IPS-18c (cell line): ENCODE measurements at regions not wholly inside any gene's neighbourhood (a gene's known extent, or its start where the extent isn't known, plus 50 kb on each side); places are given as distances from the start of the nearest gene placed in this dataset.

Source experiments
- H3K4me3 ChIP-seq: 2 replicates; pipeline ENCODE4 v1.7.0; 2013; ENCODE audit warnings: low read depth, mild to moderate bottlenecking, low read length, moderate library complexity; ENCODE audit not compliant: insufficient read depth
- H3K9me3 ChIP-seq: one replicate; pipeline ENCODE4 v1.6.1; 2013; ENCODE audit warnings: mild to moderate bottlenecking, low read length, moderate library complexity; ENCODE audit not compliant: control insufficient read depth, insufficient read depth

DNA sequence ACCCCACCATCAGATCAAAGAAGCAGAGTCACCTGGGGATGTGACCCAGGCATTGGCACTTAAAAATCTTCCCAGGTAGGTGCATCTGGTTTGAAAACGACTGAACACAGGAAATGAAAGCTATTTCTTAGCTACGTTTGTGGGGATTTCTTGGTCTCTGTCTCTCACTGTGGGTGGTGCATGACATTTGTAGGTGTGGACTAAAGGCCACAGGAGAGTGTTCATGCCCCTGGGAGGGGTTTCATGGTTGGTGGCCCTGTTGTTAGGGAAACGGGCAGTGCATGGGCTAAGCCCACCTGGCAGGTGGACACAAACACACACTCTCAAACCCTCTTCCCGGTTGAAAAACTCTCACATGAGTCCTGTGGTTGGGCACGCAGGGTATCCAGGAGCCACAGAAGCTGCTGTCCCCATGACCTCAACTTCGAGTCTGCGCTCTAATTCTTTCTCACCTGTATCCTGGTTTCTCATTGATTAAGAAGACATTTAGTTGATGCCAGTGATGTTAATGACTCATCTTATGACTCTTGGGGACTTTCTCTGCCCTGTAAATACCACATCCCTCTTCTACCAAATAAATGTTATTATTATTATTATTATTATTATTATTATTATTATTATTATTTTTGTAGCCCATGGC is 119.4 kb downstream of the MRPS6 start:
- H3K9me3 ChIP-seq, result peaks cover 4% of the 10 kb centered on the region
- no peak overlapping the region for H3K4me3 ChIP-seq

DNA sequence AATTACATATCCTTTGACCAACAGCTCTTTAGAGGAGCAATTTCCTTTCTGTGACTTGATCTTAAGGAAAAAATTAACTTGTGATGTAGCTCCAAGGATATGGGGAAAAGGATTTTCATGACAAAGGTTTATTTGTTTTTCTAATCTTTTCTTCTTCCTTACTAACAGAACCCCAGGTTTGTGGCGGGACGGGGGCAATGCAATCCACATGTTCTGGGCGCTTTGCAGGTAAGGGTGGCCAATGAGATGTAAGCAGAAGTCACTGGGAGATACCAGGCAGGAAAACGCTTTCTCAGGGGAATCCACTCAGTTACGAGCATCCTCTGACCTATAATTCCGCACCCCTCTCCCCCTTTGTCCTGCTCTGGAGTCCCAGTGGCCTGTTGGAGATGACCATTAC is 122.0 kb downstream of the MRPS6 start:
- H3K4me3 ChIP-seq, result no peak overlapping the region

DNA sequence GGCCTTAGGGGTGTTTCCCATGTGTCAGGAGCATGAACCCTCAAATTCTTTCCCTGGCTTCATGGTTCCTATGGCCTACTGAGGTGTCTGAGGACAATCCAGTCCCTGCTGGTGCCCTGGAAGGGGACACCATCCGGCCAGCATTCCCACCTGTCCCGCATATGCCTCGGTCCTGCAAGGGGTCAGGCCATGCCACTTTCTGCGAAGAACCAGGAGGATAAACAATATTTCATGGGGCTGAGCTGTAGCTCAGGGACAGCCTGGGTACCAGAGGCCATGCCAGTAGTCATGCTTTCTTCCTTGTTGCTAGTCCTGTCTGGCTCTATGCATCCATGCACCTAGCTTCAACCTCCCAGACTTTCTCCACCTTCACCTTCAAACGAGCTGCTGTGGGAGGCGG is 123.6 kb downstream of the MRPS6 start:
- Histone ChIP-seq H3K9me3 (peaks cover 4% of the 10 kb centered on the region), H3K4me3 (no peak overlapping the region)

More for the DNA sequence above, 122.0 kb downstream of the MRPS6 start:
- H3K9me3 ChIP-seq, result peaks cover 4% of the 10 kb centered on the region

DNA sequence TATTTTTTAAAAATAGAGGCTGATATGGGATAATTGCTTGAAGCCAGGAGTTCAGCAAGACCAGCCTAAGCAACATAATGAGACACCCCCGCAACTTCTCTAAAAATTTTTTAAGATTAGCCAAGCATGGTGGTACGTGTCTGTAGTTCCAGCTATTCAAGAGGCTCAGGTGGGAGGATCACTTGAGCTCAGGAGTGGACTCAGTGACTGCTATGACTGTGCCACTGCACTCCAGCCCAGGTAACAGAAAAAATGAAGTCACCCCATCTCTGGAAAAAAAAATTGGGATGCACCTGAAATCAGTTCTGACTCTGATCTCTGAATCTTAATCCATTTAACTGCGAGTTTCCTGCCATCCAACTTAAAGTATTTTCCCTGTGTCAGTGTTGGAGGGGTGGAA is 124.2 kb downstream of the MRPS6 start:
- Histone ChIP-seq H3K9me3 (peaks cover 4% of the 10 kb centered on the region), H3K4me3 (no peak overlapping the region)

DNA sequence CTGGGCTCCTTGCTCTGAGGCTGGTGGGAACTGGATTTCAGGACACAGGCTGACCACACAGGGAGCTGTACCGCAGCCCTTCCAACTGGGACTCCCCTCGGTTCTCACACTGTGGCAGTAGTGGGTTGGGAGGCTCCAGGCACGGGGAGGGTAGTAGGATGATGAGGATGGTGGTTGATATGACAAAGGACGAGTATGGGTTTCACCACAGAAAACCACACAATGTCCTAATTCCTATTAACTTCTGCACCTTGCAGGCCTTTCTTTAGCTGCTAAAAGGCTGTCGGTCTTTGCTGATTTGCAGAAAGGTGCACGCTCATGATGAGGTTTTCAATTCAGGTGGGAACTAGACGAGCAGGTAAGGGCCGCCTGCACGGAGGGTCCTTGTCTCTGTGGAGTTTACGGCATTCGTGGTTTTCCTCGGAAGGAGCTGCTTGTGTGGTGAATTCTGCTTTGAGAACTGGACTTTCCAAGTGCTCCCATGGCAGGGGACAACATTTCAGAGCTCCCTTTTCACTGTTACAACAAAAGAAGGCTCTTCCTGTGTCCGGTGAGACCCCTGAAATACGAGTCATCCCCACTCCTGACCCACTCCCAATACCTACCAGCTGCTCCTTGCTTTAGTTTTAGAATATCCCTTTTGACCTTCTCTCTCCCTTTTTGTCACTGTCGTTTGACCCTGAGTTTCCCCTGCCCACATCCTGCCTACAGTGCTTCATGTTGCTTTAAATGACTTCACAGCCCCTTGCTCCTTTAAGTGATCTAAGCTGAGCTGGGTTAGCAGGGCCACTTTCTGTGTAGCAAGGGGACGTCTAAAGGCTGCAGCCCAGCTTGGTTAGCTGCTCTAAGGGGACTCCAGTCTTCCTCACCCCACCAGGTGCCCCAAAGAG is 125.1 kb downstream of the MRPS6 start:
- H3K9me3 ChIP-seq, result peaks cover 2% of the 10 kb centered on the region
- H3K4me3 ChIP-seq, result no peak overlapping the region

DNA sequence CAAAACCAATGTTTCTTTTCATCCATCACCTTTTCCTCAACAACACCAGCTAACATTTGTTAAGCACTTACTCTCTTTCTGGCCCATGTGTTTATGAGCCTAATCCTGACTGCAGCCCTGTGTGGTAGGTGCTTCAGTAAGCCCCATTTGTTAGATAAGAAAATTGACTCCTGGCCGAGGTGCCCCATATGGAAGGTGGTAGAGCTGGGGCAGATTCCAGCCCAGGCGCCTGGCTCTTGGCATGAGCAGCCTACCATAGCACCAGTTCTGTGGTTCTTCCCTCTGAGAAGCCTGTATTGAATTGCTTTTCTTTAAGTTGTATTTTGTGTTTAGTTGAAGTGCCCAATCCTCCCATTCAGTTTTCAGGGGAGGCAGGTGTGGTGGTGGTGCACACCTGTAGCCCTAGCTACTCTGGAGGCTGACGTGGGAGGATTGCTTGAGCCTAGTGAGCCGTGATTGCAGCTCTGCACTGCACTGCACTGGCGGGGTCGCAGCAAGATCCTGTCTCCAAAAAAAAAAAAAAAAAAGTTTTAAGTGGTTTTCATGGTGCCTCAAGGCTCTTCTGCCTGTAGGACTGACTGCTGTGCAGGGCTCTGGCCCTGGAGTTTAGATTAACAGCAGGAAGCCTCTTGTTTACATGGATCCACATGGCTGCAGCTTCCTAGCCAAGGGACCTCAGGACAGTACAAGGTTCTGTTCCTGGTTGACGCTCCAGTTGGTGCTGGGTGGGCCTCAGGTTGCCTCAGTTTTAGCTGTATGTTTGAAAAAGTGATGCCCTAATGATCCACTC is 125.9 kb downstream of the MRPS6 start:
- Histone ChIP-seq H3K4me3 (no peak overlapping the region), H3K9me3 (no peaks in the 10 kb centered on the region)

DNA sequence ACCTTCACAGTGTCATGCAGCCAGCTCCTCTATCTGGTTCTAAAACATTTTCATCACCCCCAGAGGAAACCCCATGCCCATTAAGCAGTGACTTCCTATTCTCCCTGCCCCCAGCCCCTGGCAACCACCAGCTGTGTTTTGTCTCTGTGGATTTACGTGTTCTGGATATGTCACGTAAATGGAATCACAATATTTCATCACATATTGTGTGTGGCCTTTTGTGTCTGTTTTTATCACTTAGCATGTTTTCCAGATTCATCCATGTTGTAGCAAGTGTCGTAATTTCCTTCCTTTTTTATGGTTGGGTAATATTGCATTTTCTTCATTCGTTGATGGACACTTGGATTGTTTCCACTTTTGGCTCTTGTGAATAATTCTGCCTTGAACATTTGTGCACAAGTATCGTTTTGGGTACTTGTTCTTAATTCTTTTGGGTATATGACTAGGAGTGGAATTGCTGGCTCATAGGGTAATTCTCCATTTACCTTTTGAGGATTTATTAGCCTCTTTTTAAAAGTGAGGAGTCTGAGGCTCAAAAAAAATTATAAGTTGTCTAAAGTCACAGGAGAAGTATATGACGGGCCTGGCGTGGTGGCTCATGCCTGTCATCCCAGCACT is 127.0 kb downstream of the MRPS6 start:
- no peak overlapping the region for H3K4me3 ChIP-seq

DNA sequence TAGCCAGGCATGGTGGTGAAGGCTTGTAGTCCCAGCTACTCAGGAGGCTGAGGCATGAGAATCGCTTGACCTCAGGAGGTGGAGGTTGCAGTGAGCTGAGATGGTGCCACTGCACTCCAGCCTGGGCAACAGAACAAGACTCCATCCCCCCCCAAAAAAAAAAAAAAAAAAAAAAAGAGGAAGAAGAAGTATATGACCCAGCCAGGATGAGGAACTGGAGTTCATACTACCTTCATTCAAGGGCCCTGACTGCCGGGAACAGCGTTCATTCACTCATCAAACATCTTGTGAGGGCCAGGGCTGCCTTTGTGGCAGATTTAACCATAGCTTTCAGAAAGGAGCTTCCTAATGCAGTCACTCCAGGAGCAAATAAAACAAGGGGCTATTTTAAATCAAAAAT is 127.6 kb downstream of the MRPS6 start:
- H3K4me3 ChIP-seq, result no peak overlapping the region

More for the DNA sequence above, 127.0 kb downstream of the MRPS6 start:
- H3K9me3 ChIP-seq, result no peaks in the 10 kb centered on the region

DNA sequence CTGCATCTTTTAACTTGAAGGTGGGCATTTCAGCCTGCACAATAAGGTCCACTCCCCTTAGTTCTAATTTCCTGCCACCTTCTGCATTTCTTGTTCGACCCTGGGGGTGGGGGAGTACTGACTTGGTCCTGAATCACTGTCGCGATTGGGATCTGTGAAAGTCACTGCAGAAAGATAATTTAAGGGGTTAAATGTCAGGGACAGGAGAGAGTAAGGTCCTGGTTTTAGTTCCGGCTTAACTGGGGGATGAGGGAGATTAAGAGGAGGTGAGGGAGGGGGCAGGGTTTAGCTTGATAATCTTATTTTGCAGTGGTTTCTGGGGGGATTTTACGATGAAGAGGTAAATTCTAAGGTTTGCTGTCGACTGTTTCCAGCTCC is 128.1 kb downstream of the MRPS6 start:
- H3K4me3 ChIP-seq, result peak overlapping the region; percentile 60

More for the DNA sequence above, 127.6 kb downstream of the MRPS6 start:
- no peaks in the 10 kb centered on the region for H3K9me3 ChIP-seq

DNA sequence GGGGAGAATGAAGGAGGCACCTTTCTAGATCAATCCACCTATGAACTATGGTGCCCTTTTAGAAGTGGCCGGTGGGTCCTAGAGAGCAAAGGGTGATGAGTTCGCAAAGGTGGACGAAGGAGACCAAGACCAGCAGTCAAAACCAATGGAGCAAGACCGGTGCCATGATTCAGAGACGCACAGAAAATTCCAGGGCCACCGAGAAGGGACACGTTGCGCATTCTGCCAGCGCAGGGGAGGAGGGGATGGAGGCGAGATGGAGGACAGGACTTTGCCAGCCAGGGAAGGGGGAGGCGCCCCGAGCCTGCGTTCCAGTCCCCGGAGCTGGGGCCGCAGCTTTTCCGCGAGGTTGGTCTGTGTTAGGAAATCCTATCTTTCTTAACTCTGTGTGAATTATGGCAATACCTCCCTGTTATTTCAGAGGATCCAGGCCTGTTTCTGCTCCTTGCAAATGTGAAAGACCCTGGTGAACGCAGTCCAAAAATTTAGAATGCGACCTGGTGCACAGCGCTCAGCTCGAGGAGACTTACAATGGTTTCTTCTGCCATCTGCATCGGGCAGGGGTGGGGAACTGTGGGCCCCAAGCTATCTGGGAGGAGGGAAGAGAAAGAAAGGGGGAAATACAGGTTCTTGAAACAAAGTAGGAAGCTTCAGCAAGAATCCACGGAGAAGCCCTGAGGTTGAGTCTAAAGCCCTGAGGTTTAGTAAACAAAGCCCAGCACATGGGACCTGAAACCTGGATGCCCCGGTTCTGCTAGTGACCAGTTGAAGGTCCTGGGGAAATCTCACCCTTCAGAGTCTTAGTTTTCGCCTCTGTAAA is 129.4 kb downstream of the MRPS6 start:
- Histone ChIP-seq H3K9me3 (no peaks in the 10 kb centered on the region), H3K4me3 (peak overlapping the region; percentile 60)

More for the DNA sequence above, 128.1 kb downstream of the MRPS6 start:
- no peaks in the 10 kb centered on the region for H3K9me3 ChIP-seq

DNA sequence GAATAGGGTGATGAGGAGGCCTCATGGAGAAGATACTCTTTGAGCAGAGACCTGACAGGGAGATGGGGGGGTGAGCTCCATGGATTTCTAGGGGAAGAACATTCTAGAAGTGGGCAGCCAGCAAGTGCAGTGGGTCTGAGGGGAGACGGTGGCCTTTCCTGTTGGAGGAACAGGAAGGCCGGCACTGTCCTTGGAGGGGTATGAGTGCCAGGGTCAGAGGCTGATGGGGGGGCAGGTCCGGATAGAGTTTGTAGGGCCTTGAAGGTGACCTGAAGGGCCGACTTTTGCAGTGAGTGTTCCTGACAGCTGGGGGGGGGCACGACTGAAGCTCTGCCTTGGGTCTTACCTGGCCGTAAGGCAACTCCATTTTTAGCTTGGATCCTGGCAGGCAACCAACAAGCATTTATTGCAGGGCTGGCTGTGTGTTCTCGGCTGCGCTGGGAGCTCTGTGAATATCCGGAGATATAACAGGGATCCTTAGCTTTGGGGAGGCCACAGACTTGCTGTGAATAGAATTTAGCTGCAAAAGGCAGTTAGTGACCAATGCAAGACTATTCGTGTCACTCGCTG is 130.6 kb downstream of the MRPS6 start:
- Histone ChIP-seq H3K4me3 (no peak overlapping the region), H3K9me3 (no peaks in the 10 kb centered on the region)

DNA sequence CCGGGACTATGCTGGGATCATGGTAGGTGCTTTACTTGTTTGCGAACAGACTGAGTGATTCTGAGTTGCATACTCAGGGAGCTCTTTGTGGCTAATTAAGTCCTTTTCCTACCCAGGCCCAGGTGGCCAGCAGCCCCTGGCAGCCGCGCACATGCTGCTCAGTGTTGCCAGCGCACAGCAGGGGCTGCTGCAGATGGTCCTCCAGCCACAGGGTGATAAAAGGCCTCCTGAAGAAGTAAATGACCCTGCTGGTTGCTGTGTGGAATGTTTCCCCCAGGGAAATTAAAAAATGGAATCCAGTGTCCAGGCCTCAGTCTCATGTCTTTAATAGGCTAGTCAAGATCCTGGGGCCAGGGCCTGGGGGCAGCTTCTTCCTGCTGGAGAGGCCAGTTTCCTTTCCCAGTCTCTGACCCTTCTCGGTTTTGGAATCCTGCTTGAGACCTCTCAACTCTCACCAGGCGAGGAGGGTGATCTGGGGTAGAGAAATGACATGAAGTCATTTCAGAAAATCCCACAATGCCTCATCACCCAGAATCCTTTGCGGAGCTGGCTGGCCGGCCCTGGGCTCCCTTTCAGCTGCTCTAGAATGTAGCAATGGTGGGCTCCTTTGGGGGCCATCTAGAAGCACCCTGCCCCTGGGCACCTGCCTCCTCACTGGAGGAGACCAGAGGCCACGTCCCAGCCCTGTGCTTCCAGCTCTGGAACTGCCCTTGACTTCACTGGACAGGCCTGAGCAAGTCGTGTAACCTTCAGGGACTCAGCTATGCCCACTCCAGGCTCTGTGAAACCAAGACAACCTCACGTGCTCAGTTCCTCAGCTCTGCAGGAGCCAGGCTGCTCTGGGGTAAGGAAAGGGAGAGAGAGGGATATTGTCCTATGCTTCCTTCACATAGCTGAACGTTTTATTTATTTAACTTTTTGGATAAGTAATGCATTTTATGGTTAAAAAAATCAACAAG is 131.4 kb downstream of the MRPS6 start:
- Histone ChIP-seq H3K9me3 (no peaks in the 10 kb centered on the region), H3K4me3 (no peak overlapping the region)

DNA sequence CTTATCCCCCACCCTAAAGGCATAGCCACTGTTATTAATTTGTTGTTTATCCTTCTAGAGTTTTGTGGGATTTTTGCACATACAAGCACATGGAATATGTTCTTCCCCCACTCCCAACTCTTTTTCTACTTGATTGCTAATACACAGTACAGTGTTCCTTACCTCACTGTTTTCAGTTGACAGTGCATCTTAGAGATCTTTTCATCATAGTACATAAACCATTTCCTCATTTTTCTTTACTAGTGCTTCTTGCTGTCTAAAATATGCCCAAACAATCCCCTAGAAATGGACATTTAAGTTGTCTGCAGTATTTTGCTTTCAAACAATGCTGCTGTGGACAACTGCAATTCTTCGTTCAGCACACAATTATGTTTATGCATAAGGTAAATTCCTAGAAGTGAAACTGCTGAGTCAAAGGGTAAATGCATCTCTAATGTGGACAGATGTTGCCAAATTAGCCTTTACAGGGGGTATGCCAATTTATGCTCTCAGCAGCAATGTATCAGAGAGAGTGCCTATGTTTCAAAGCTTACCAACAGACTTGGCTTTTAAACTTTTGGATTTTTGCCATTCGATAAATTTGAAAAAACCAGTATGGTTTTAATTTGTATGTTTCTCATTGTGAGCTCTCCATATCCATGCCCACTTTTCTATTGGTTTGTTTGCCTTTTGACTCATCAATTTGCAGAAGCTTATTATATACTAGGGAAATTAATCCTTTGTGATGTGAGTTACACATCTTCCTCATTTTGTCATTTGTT is 132.6 kb downstream of the MRPS6 start:
- Histone ChIP-seq H3K4me3 (no peak overlapping the region), H3K9me3 (no peaks in the 10 kb centered on the region)

DNA sequence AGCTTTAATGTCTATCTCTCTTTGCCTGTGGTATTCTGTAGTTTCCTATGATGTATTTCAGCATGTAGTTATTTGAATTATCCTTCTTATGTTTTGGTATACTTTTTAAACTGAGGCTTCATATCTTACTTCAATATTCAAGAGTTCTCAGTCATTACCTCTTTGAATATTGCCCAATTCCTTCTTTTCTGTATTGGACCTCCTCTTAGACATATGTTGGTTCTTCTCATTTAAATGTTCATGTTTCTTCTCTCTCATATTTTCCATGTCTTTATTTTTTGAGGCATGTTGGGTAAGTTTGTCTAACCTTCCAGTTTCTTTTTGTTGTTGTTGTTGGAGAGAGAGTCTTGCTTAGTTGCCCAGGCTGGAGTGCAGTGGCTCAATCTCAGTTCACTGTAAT is 140.6 kb downstream of the MRPS6 start:
- no peaks in the 10 kb centered on the region for H3K9me3 ChIP-seq
- no peak overlapping the region for H3K4me3 ChIP-seq

DNA sequence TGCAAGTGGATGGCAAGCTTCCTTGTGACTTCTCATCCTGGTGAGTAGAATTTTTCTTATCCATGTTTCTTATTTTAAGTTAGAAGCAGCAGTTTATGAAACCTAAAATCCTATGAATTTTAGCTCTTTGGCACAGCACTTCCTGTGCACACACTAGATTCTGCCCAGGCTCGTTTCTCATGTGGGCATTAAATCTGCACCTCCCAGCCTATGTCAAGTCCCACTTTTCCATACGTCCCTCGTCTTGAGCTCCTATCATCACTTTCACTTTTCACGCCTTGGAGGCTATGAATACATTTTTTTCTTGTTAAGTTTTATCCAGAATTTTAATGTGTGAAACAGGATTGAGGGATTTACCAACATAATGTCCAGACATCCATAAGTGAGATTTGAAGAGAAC is 142.1 kb downstream of the MRPS6 start:
- no peak overlapping the region for H3K4me3 ChIP-seq
- H3K9me3 ChIP-seq, result no peaks in the 10 kb centered on the region
